Esophagus squamous epithelium (tissue), 4 donors: ENCODE measurements at regions not wholly inside any gene's neighbourhood (a gene's known extent, or its start where the extent isn't known, plus 50 kb on each side); places are given as distances from the start of the nearest gene placed in this dataset.

Experiments used
- POLR2A ChIP-seq, 4 donors: fragments of 450-650 bp; IDR thresholded peaks; one replicate each; pipeline ENCODE4 v1.6.1; 2017; ENCODE audit warnings: antibody characterized with exemption in 4 of 4, mild to moderate bottlenecking in 4 of 4, moderate library complexity in 3 of 4
- TF ChIP-seq, protein P1 (sequence below), 6 experiments: fragments of 450-650 bp in 4 of 6; fragments of 200-600 bp in 2 of 6; sonication (generic) in 2 of 6; IDR thresholded peaks; one replicate each; pipeline ENCODE4 v1.5.1; 2016 to 2019; ENCODE audit warnings: antibody characterized with exemption in 6 of 6, mild to moderate bottlenecking in 4 of 6, moderate library complexity in 4 of 6

DNA sequence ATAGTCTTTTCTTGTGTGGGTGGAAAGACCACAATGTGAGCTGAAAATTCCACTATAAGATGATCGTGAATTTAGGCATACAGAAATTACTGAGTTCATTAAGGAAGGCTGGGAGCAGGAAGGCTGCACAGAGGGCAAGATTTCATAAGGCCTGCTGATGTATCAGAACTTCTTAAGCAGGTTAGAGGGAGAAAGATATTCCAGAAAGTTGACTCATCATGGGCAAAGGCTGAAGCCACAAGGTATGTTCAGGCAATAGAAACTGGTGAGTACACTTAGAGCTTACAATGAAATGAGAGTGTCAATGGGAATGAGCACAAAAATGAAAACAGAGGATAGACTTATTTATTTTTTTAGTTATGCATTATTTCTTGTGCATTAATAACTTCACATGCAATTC lies 618.6 kb downstream of the CBLN4 start:
- TF ChIP-seq POLR2A (IDR thresholded peaks at IDR 0.05): no peak
- TF ChIP-seq, protein P1, sequence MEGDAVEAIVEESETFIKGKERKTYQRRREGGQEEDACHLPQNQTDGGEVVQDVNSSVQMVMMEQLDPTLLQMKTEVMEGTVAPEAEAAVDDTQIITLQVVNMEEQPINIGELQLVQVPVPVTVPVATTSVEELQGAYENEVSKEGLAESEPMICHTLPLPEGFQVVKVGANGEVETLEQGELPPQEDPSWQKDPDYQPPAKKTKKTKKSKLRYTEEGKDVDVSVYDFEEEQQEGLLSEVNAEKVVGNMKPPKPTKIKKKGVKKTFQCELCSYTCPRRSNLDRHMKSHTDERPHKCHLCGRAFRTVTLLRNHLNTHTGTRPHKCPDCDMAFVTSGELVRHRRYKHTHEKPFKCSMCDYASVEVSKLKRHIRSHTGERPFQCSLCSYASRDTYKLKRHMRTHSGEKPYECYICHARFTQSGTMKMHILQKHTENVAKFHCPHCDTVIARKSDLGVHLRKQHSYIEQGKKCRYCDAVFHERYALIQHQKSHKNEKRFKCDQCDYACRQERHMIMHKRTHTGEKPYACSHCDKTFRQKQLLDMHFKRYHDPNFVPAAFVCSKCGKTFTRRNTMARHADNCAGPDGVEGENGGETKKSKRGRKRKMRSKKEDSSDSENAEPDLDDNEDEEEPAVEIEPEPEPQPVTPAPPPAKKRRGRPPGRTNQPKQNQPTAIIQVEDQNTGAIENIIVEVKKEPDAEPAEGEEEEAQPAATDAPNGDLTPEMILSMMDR (IDR thresholded peaks at IDR 0.05): no peak
